ENCODE measurements at regions not wholly inside any gene's neighbourhood (a gene's known extent, or its start where the extent isn't known, plus 50 kb on each side); places are given as distances from the start of the nearest gene placed in this dataset.

DNA sequence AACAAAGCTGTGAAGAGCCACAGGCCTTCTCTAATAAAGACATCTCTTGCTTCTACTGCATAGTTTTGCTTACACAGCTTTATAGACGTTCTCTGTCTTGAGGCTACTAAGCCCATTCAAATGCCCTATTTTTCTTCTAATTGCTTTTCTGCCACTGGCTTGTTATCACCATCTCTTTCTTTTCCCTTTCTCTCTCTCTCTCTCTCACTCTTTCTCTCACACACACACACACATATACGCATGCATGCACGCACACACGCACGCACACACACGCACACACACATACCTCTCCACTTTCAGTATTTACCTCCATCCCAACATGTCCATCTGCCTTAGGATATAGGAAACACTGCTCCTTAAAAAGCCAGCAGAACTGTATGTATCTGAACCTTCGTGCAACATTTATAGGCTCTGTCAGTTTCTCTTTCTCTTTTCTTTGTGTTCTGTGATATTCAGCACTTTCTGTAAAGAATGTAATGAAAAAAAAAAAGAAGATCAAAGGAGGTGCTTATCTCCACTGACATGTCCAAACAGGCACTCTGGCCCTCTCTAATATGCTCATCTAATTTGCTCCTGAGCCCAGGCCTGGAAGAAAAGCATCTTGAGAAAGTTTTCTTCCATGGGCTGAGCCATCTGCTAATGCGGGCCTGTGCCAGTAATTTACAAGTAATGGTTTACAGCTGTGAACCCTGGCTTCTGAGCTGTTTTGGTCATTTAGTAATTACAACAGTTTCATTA, 1046.7 kb upstream of the MAP3K7 start:
- no peak for DNase-seq (ENCODE audit: low spot score)

DNA sequence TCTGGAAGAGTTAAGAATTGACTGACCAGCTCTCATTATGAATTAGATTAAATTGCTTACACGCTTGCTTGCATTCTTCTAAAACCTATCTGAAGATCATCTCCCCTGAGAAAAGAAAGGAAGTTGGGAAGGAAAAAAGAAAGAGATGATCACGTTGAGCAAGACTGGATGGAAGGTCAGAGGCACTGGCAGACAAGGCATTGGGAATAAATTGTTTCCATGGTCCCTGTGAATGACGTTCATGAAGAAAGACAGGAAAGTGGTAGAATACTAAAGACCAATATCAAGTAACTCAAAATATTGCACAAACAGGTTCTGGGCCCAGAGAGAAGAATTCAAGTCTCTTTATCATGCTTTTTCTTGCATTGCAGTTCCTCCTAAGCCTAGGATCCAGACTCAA, 1045.4 kb upstream of the MAP3K7 start:
- DNase-seq (ENCODE audit: low spot score) = no peak

DNA sequence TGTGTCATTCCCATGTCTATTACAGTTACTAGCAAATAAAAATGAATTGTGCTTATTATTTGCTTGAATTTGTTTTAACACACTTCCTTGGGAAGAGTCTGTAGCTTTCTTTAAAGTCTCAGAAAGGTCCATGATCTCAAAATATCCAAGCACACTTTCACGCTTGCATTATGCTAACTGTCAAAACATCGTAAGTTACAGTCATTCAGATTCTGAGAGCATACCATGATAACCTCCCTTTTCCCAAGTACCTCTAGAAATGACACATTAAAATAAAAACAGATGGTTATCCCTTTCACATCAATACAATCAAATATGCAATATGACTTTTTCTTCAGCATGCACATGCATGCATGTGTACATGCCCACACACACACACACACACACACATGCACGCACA, 1044.4 kb upstream of the MAP3K7 start:
- DNase-seq (ENCODE audit: low spot score) = no peak

DNA sequence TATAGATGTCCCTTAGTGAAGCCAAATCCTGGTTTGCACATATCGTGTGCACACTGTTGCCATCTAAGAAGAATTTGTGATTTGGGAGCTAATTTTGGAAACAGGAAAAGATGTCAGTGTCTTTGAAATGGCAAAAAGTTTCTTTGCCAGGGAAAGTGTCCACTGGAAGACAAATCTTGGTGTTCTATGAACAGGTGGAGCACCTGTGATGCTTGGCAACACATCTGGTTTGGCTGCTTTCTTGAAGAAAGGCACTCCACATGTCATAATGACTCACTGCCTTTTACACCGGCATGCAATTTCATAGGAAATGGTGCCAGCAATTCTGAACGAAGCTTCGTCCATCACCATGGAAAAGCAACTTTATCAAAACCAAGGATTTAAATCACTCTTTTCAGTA, 1040.0 kb upstream of the MAP3K7 start:
- DNase-seq (ENCODE audit: low spot score) = no peak

DNA sequence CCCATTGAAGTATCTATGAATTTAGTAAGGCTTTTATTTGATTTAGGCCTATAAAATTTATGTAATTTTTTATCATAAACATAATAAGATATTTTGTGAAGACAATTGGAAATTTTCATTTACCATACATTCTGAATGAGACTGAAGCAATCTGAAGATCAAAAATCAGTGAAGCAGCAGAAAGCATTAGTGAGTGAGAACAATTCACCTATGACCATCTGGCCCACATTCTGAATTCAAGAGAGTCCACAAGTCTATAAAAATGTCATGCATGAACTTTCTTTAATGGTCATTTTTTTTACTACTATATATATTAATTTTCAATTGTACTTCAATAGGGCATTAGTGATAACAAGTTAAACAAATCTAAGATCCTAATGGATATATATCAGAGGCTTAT, 1026.6 kb upstream of the MAP3K7 start:
- peak; percentile 85 for DNase-seq (ENCODE audit: low spot score)

DNA sequence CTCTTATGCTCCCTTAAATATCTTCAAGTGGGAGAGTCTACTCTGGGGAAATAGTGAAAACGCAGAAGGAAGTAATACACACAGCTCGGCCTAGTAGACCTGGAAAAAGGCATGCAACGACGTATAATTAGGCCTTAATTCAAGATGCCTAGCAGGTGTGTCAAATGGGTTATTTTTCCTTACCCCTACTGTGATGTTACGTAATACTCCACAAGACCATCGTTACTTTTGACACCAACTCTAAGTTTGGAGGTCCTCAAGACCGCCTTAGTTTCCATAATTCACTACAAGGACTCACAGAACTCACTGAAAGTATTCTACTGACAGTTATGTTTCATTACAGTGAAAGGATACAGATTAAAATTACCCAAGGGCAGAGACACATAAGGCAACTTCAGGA, 1024.3 kb upstream of the MAP3K7 start:
- no peak for DNase-seq (ENCODE audit: low spot score)

DNA sequence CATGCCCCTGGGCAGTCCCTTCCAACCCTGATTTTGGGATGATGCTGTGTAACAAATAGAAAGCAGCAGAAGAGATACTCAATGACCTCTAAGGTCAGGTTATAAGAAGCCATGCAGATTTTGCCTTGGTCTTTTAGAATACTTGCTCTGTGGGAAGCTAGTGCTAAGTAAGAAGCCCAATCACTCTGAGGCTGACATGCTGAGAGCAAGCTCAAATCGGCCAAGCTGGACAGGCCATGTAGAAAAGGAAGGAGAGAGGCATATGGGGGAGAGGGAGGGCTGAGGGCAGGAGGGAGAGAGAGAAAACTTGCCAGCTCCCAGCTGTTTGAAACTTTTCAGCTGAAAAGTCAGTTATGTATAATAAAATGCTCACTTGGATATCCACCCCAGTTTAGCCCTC, 1021.6 kb upstream of the MAP3K7 start:
- DNase-seq (ENCODE audit: low spot score) = no peak

DNA sequence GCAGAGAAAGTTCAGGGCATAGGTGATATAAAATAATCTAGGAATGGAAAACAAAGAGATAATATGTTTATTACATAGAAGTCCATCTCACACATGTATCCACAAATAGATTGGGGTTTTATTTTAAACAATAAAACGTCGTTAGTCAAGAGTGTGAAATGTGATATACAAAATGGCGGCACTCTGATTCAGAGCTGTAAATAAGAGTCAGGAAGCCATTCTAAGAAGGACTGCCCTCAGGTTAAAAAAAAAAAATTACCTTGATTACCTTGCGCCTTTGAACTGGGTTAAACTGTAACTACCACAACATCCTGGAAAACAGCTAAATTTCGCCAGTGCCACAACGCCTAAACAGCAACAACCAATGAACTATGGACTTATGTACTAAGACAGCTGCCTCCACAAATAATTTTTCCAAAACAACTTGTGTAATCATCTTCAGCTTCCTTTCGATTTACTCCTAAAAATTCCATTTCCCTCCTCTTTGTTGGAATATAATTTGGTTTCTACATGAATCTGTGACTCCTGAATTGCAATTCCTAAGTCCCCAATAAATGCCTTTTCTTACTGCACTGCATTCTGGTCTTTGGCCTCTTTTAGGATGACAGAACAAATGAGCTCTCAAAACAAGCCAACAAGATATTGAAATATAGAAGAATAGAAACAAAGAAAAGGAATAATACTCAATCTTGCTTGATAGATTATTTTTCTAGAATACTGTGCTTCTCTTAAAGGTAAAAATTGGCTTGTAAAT, 1019.5 kb upstream of the MAP3K7 start:
- DNase-seq (ENCODE audit: low spot score) = no peak

DNA sequence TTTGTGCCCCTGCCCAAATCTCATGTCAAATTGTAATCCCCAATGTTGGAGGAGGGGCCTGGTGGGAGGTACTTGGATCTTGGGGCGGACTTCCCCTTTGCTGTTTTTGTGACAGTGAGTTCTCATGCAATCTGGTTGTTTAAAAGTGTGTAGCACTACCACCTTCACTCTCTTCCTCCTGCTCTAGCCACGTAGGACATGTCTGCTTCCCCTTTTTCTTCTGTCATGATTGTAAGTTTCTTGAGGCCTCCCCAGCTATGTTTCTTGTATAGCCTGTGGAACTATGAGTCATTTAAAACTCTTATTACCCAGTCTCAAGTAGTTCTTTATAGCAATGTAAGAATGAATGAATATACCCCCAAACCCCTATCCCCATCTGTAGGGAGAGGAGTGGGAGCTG, 1013.7 kb upstream of the MAP3K7 start:
- DNase-seq (ENCODE audit: low spot score) = no peak

DNA sequence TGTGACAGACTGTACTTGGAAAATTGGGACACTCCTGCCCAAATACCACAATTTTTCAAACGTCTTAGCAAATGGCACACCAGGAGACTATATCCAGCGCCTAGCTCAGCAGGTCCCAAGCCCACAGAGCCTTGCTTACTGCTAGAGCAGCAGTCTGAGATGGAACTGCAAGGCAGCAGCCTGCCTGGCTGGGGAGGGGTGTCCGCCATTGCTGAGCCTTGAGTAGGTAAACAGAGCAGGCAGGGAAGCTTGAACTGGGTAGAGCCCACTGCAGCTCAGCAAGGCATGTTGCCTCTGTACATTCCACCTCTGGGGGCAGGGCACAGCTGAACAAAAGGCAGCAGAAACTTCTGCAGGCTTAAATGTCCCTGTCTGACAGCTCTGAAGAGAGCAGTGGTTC, 1003.3 kb upstream of the MAP3K7 start:
- no peak for DNase-seq (ENCODE audit: low spot score)

DNA sequence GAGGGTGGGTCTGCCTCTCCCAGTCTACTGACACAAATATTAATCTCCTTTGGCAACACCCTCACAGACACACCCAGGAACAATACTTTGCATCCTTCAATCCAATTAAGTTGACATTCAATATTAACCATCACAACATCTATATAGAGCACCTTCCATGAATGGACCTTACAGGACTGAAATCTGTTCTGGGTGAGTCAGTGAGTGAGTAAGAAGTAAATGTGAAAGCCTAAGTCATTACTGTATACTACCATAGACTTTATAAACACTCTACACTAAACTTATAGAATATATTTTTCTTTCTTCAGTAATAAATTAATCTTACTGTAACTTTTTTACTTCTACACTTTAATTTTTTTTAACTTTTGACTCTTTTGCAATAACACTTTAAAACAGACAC, 993.8 kb upstream of the MAP3K7 start:
- no peak for DNase-seq (ENCODE audit: low spot score)

DNA sequence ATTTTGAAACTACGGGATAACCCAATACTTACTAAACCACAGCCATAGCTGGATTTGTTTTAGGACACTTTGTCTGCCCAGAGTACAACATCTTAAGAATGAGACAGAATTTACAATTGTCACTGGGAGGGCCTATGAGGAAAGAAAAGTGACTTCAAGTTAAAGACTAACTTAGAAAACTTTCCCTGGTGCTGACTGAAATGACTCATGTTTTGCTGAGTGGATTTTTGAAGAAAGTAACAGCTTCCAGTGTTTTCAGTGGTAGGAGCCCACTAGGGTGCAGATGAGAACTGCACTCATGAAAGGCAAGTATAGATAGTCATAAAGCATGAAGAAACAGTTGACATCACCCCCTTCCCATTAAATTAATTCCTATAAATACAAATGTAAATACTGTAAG, 988.2 kb upstream of the MAP3K7 start:
- DNase-seq (ENCODE audit: low spot score) = no peak

DNA sequence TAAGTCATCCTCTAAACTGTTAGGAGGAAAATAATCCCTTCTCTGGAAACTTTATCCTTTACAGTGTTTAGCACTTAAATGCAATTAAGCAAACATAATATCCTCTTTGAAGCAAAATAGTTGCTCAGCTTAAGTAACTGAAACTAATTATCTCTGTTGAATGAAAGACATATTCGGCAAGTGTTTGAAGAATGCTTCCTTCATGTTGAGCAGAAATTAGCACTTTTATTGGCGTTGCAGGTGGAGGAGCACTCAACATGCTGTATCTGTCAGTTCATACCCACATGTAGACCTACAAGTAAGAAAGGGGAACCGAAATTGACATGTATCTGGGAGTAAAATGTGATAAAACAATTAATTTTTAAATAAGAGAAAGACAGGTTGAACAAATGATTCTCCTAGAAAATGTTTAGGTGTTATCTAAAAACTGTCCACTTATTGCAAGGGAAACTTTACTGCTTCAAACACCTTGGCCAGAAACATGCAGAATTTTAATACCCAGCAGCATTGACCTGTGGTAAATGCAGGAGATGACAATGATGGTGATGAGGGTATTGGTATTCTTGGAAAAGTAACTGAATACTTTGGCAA, 987.0 kb upstream of the MAP3K7 start:
- no peak for DNase-seq (ENCODE audit: low spot score)

DNA sequence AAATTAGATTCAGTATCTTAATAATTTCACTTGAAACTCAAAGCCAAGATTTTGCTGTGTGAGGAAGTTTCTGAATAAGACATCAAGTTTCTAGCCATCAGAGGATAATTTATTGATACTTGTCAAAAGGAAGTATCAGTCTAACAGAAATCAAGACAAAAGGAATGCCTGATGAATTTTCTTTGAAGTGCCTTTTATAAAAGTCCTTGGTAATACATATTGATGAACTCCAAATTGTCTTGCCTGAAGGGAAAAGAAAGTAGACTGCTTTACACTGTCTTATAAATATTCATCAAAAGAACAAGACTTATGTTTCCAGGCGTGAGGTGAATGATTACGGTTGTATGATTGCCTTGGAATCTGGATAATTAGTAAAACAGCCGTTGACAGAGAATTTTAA, 986.0 kb upstream of the MAP3K7 start:
- DNase-seq (ENCODE audit: low spot score) = no peak

DNA sequence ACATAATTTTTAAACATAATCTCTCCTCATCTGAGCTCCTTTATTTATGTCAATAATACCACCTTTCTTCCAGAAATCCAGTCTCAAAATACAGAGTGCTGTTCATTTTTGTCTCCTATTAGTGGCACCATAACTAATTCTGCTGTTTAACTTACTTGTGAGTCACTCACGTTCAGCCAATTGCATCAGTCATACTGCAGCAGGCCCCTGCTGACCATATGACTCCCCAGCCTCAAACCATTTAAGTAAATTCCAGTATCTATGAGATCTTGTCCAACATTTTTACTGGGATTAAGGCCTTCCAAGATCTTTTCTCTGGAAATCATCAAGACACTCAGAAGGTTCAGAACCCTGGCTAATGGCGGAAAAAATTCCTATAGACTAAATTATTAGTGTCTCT, 982.2 kb upstream of the MAP3K7 start:
- no peak for DNase-seq (ENCODE audit: low spot score)

DNA sequence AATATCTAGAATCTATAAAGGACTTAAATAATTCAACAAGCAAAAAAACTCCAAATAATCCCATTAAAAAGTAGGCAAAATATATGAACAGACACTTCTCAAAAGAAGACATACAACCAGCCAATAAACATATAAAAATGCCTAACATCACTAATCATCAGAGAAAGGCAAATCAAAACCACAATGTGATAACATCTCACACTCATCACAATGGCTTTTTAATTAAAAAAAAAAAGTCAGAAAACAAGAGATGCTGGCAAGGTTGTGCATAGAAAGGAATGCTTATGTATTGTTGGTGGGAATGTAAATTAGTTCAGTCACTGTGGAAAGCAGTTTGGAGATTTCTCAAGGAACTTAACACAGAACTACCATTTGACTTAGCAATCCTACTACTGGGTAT, 979.6 kb upstream of the MAP3K7 start:
- DNase-seq (ENCODE audit: low spot score) = no peak

DNA sequence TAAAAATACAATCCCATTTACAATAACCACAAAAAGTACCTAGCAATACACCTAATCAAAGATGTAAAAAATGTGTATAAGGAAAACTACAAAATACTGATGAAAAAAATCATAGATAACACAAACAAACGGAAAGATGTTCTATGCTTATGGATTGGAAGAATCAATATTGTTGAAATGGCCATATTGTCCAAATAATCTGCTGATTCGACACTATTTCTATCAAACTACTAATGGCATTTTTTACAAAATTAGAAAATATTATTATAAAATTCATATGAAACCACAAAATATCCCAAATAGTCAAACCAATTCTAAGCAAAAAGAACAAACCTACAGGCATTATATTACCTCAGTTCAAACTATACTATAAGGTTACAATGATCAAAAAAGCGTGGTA, 978.3 kb upstream of the MAP3K7 start:
- no peak for DNase-seq (ENCODE audit: low spot score)

DNA sequence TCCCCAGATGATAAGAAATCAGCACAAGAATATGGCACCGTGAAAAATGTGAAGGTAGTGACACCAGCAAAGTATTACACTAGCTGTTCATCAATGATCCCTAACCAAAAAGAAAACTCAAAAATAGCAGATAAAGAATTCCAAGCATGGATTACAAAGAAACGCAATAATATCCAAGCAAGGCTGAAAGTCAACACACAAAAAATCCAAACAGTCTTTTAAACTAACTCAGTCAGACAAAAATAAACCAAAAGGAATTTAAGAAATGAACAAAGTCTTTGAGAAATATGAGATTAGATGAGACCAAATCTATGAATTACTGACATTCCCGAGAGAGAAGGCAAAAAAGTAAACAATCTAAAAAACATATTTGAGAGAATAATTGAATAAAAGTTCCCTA, 976.1 kb upstream of the MAP3K7 start:
- no peak for DNase-seq (ENCODE audit: low spot score)

DNA sequence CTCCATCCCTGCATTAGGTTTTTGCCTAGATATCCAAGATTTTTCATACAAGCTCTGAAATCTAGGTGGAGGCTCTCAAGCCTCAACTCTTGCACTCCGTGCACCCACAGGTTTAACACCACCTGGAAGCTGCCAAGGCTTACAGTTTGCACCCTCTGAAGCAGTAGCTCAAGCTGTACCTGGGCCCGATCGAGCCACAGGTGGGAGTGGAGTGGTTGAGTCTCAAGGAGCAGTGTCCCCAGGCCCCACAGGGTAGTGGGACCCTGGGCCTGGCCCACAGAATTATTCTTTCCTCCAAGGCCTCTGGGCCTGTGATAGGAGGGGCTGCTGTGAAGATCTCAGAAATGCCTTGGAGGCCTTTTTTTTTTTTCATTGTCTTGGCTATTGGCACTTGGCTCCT, 973.5 kb upstream of the MAP3K7 start:
- DNase-seq (ENCODE audit: low spot score) = no peak

DNA sequence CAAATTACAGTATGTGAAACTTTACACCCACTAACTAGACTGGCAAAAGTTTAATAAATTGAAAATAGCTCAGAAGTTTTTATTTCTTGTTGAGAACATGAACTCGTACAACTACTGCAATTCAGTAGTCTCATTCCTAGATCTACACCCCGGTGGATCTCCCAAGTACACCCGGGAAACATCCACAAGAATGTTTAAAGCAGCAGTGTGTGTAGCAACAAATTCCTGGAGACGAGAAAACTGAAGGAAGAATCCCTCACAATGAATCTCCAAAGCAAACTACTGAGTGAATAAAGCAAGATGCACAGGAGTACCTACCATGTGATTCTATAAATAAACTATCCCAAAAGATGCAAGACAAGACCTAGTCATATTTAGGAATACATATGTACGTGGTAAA, 954.0 kb upstream of the MAP3K7 start:
- no peak for DNase-seq (ENCODE audit: low spot score)

DNA sequence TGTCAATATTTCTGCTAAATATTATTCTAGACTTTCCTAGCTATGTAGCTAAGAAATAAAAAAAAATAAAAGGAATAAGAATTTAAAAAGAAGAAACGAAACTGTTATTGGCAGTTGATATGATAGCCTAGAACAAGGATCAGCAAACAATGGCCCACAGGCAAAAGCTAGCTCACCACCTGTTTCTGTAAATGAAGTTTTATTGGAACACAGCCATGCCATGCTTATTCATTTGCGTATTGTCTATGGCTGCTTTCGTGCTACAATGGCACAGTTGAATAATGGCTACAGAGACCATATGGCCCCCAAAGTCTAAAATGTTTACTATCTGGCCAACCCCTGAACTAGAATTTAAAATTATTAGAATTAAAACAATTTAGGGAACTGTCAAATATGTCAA, 952.6 kb upstream of the MAP3K7 start:
- DNase-seq (ENCODE audit: low spot score) = no peak

DNA sequence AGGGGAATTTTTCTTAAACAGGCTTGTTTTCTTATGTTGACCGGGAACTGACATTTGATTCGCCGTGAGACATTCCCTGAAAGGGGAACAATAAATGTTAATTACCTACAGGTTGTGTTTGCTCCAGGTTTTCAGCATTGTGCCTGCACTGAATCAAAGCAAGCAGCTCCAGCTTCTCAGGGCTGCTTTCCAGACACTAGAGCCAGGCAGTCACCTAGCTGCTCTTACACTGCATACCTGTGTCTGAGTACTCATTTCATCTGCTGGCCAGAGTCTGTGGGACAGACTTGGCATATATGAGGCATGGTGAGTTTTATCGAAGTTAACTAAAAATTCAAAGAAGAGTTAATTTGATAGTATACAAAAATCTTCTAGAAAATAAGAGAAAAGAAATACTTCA, 951.8 kb upstream of the MAP3K7 start:
- no peak for DNase-seq (ENCODE audit: low spot score)

DNA sequence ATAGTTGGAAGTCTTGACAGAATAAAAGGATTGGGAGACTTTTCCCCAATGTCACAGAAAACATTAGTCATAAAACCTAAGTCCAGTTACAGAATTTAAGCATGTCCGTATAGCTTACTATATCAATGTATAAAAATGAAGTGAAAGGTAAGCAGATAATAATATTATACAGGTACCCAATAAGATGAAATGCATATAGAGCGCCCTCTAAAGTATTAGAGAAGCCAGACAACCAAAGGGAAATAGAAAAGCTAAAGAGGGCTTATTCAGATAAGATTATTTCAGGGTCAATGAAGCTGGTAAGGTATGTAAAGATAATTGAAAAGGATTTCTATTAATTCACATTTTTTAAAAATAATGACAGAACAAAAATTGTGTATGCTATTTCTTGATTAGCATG, 947.7 kb upstream of the MAP3K7 start:
- DNase-seq (ENCODE audit: low spot score) = no peak

DNA sequence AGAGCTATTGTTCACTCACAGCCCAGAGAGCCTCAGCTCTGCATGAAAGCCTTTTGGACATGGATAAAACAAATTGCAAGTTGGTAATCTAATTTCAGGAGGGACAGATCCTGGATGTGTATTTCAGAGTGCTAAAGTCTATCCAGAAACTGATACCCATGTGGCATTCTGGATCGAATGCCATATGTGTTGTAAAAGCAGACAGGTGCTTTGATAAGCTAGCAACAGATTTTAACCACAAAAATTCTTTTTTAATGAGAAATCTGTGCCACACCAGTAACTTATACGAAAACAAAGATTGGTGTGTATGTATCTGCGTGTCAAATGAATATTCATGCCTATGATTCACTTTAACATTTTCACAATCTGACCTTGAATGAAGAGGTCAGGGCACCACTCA, 936.6 kb upstream of the MAP3K7 start:
- no peak for DNase-seq (ENCODE audit: low spot score)
